ENCODE measurements at regions not wholly inside any gene's neighbourhood (a gene's known extent, or its start where the extent isn't known, plus 50 kb on each side); places are given as distances from the start of the nearest gene placed in this dataset.

DNA sequence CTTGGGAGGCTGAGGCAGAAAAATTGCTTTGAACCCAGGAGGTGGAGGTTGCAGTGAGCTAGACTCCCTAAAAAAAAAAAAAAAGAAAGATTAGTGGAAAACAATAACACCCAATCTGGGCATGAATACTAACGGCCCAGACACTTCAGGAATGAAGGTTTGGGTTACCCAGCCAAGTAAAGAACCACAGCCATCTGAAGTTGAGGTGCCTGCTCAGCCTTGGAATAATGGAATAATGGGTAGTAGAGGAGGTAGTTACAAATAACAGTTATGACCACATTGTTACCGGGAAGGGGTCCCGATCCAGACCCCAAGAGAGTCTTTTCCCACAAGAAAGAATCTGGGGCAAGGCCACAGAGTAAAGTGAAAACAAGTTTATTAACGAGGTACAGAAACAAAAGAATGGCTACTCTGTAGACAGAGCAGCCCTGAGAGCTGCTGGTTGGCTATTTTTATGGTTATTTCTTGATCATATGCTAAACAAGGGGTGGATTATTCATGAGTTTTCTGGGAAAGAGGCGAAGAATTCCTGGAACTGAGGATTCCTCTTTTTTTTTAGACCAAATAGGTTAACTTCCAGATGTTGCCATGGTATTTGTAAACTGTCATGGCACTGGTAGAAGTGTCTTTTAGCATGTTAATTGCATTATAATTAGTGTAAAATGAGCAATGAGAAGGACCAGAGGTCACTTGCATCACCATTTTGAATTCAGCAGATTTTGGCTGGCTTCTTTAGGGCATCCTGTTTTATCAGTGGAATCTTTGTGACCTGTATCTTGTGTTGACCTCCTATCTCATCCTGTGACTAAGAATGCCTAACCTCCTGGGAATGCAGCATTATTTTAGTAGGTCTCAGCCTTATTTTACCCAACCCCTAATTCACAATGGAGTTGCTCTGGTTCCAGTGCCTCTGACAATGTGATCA, 96.2 kb upstream of the HAAO start:
- DNase-seq, result no peak

DNA sequence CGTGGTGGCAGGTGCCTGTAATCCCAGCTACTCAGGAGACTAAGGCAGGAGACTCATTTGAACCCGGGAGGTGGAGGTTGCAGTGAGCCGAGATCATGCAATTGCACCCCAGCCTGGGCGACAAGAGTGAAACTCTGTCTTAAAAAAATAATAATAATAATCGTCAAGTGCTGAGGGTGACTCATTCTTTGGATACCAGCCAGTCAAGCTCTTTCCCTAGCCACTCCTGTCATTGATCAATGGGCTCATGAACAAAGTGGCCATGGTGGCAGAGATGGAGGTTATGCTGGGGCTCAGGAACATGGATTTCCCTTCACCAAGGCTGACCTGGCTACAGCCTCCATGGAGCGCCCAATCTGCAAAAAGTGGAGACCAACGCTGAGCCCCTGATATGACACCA, 94.5 kb upstream of the HAAO start:
- no peak for DNase-seq

DNA sequence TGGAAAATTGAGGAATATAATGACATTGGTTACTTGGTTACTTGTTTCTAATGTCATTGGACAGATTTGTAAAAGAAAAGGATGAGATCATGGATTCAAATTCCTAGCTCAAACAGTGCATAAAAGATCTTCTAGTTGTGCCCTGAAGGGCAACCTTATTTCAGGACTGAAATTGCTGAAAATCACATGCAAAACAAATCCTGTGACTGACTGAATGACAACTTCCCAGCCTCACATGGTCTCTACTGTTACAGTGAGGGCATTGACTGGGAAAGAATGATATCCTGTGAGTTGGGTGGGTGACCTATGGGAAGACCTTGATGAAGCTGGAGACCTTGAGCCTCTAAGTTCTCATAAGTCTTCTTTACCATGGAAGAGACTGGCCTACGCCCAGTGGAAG, 90.4 kb upstream of the HAAO start:
- DNase-seq, result no peak

- DNase-seq, result no peak
Observed at GRCh38 chr2:42881732-42882131, 89.3 kb upstream of the HAAO start.

DNA sequence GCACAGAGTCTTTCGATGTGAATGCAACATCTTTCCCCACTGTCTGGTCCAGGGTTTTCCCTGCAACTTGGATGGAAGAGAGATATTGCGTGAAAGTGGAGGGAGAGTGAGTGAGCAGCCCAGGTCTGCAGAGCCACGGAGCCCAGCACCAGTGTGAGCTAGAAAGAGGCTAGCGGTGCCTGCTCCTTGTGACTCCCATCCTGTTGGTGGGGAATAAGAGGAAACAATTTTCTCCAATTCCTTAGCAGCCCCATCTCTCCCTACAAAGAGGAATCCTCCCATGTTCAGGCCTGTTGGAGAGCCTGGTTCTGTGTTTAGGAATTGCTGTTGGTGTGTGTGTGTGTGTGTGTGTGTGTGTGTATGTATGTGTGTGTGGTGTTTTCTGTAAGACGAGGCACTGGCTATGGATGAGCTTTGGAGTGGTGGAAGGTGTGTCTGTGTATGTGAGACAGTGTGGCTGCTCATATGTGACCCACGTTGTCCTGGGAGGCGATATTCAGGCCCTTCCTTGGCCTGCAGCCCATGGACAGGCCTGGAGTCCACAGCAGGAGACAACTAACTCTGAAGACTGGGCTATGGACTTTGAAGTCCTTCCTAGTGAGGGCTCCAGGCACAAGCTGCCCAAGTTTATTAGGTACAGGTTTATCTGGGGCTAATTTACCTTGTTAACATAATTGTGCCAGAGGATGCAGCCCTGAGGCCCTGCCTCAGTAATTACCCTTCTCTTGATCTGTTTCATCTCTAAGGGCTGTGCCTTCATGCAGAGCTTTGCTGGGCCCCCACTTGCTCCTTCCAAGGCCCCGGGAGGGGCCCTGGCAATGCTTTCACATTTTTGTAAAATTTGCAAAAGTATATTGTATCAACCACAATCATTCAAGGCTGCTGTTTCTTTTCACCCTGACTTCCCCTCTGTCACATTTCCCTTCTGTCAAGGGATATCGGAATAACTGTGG, 88.6 kb upstream of the HAAO start:
- no peak for DNase-seq

DNA sequence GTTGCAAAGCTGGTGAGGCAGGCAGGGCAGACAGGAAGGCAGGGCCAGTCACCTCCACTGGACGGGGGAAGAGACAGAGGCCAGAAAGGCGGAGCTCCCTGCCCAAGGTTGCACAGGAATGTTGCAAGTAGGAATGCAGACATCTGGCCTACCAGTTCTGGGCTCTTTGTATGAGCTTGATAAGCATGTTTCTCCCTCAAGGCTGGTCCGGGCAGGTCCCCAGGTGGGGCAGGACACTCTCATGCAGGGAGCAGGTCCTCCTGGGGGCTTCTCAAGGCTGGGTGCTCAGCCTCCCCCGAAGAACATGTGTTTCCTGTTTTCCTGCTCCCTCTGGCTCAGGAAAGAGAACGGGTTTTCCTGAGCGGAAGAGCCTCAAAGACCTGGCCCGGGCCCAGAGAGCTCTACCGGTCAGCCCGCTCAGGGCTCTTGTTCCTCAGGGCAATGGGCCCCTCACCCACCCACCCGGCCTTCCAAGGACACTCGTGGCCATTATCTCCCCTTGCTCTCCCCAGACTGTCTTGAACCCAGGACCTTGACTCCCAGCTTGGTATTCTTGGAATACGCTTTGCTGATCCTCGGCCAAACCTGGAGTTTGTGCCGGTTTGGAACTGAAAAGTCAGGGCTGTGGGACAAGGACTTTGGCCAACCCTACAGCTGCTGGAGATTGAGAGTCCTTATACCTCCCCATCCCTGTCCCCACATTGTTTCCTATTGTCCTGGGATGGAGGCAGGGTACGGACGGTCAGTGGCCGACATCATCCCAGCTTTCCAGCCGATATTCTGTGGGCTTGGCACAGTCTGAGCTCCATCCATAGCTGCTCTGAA, 87.7 kb upstream of the HAAO start:
- DNase-seq, result no peak

- DNase-seq, result no peak
Observed at GRCh38 chr2:42879121-42879705, 86.8 kb upstream of the HAAO start.

DNA sequence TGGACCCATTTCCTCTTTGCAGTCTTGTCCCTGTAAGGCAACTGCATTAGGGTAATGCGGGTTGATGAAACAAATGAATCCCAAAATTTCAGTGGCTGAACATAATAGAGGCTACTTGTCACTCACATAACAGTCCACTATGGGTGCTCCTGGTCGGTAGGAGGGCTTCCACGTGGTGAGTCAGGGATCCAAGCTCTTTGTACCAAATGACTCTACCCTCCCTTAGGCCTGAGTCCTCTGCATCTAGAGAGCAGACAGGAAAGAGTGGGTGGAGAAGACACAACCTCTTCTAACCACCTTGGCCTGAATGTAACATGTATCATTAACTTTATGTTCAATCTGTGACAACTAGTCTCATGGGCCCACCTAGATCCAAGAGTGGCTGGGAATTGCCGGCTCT, 86.2 kb upstream of the HAAO start:
- no peak for DNase-seq

GRCh38 chr2:42877936-42878335, 85.6 kb upstream of the HAAO start:
- no peak for DNase-seq

DNA sequence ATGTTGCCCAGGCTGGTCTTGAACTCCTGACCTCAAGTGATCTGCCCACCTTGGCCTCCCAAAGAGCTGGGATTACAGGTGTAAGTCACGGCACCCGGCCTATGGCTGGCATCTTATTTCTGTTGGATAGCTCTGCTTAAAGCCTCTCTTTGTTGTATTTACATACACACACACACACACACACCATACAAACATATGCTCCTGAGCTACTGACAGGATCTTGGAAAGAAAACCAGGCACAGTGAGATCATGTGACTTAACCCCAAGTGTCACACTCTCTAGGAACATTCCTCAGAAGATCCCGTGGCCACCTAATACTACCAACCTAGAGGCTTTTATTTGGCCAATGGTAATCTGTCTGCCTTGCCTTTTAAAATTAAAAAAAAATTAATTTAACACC, 85.1 kb upstream of the HAAO start:
- no peak for DNase-seq

DNA sequence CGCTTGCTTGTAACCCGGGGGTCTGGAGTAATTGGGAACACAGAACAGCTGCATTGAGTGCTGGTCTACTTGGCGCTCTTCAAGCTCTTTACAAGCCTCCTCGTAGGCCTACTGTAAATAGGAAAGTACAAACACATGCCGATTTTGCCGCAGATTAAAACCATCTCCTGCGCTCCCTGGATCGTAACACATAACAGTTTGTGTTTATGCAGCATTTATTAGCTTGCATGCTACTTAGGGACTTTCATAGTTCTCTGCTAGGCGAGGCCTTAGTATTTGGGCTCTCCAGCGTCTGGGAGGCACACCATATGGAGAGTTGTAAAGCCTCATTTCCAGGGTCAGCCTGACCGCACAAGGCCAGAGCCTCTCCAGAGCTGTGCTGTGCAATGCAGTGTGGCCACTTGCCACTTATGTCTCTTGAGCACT, 84.0 kb upstream of the HAAO start:
- DNase-seq, result no peak

DNA sequence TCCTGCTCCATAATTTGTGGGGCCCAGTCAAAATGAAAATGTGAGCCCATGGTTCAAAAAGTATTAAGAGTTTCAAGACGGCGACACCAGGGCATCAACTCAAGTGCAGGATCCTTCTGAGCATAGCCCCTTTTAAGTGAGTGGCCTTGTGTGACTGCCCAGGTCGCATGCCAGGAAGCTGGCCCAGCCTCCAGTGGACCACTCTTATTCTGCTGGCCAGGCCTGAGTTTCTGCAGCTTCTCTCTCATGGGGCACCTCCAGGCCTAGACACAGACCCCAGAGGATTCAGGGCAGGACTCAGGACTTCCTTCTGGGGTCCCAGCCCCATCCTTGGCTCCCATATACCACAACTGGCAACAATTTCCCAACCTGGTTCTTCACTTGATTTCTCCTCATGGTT, 83.5 kb upstream of the HAAO start:
- DNase-seq, result no peak

DNA sequence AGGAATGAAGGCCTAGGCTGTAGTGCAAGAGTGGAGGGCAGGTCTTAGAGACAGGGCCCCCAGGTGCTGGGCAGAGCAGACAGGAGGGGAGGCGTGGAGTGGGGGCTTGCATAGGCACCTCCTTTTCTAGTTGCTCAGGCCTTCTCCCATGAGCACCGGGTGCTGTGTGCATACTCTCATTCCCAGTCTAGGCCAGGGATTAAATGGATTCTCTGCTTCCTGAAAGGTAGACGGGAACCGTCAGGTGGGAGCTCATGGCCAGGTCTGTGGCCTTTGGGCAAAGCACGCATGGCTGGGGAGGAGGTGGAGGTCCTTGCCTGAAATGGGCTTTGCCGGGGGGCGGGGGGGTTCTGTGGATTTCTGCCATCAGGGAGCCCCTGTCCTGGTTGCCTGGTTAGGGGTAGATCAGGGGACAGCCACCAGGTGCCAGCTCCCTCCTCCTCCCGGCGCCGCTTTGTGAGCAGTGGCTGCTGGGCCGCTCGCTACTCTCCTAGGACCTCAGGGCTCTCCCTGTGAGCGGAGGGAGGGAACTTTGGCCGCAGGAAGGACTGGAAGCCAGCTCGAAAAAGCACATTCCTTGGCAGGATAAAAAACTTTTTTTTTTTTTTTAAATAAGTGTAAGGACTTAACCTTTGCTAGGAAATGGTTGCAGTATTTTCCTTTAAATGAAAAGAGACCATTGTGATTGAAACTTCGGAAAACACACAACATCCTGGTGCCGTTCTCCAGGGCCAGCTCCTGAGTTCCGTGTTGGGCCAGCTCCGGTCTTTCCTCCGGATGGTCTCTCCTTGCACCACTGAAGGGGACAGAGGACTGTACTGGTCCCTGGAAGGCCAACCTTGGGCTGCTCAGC, 82.8 kb upstream of the HAAO start:
- no peak for DNase-seq

DNA sequence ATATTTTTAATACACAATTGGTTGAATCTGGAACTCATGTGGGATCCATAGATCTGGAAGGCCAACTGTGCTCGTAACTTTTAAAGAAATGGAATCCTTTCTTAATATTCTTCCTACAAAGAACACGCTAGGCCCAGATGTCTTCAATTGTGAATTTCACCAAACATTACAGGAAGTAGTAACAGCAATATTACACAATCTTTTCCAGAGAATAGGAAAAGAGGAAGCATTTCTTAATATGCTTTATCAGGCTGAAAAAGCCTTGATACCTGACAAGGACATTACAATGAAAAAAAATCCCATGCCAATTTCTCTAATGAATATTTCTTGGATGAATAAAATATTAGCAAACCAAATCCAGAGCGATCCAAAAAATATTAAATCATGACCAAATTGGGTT, 80.3 kb upstream of the HAAO start:
- no peak for DNase-seq

- DNase-seq, result no peak
Observed at GRCh38 chr2:42871372-42871771, 79.0 kb upstream of the HAAO start.

DNA sequence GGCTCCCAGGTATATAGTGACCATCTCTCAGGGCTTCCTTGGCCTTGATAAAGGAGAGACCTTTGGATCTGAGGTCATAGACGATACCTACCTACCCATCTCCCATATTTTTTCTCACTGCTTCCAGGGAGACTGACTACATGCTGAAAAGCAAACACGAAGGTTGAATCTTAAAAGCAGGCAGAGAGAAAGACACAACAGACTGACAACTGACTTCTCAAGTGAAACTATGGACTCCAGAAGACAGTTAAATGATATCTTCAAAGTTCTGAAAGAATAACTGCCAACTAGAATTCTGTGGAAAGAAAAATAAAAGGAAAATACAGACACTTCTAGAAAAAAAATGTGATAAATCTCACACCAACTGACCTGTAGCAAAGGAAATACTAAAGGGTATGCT, 76.5 kb upstream of the HAAO start:
- DNase-seq, result no peak

DNA sequence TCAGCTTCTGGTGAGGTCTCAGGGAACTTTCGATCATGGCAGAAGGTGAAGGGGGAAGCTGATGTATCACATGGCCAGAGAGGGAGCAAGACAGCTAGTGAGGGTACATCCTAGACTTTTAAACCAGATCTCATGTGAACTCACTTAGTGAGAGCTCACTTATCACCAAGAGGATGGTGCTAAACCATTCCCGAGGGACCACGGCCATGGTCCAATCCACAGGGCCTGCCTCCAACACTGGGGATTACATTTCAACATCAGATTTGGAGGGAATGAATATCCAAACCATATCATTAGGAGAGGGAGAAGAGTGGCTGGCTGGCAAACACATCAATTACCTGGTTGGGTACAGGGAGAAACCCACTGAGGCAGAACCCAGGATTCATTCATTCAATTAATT, 75.7 kb upstream of the HAAO start:
- no peak for DNase-seq

DNA sequence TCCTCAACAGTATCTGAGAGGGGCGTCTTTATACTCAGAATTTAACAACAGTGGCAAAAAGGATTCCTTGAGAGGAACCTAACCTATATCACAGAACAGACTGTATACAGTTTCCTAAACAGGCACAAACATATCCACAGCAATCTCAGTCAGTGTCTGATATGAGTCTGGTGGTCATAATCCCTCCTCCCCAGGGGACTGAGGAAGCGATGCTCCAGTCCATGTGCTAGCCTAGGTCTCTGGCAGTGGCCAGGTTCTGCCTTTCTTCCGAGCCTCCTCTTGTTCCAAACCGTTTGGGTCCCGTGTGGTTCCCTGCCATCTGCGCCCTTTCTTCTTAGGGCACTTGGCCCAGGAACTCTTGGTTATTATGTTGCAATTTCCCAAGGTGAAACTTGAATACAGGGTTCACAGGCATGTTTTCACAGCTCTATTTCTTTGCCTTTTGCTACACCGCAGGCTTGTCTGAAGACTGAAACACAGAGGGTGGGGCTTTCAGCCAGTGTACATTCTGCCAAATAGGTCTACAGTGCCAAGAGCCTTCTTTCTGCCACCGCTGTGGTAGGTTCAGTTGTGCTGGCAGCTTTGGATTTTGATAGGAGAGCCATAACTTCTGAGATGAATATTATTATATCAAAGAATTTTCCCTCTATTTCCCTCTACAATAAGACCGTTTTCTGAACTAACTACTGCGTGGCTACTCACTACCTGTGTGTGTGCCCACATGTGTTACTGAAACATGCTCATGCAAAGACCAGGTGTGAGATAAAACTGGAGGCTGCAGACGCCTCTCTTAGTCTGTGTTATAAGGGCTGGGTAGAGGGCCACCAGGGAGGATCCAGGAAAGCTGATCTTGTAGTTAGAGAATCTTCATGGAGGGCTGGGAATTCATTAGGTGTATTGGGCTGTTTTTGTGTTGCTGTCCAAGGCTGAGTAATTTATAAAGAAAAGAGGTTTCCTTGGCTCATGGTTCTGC, 75.0 kb upstream of the HAAO start:
- no peak for DNase-seq

DNA sequence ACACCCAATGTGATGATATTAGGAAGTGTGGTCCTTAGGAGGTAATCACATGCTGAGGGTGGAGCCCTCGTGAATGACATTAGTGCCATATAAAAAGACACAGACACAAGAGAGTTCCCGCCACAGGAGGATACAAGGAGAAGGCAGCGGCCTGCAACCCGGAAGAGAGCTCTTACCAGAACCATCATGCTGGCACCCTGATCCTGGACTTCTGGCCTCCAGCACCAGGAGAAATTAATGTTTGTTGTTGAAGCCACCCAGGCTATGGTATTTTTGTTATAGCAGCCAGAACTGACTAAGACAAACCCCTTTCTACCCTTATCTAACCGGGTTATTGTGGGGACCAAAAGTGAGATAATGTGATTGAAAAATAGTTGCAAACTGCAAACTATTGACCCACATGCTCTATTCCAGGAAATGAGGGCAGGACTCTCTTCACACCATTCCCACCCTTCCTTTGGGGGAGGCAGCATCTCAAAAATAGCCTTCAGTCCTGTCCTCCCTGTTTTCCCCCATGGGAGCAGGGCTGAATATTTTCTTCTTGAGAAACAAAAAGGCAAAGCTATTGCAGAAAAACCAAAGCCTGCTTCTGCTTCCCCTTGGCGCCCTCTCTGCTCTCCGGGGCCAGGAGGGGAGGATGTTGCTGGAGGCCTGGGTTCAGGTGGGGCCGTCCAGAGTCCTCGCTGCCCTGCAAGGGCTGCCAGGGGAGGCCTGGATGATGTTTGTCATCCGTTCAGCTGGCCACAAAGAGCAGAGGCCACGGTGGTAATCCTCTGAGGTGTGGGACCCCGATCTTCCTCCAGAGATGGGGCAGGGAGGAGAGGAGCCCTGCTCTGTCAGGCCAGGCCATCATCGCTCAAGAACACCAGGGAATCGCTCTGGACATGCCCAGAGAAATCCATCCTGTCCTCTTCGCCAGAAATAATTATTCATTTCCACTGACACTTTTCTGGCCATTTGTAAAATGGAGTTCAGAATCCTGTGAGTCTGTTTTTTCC, 73.8 kb upstream of the HAAO start:
- no peak for DNase-seq
